HepG2 (cell line): ENCODE measurements at regions not wholly inside any gene's neighbourhood (a gene's known extent, or its start where the extent isn't known, plus 50 kb on each side); places are given as distances from the start of the nearest gene placed in this dataset.

Source experiments
- ATAC-seq: fragments of 200-7000 bp; cut with Tn5 transposase; 3 replicates; pipeline ENCODE4 v1.9.1; 2020; ENCODE audit warnings: mild to moderate bottlenecking, moderate library complexity
- BruUV-seq: library from RNA; stranded (reverse); fragments of 400-500 nt; replicated peaks from 2 replicates; lab custom pipeline; 2021; lab: Mats Ljungman, UMichigan
- CTCF ChIA-PET: fragments of 300-600 bp; formaldehyde crosslinking; extraction: SDS; loops from one replicate; lab custom pipeline; 2021; ENCODE audit warnings: low total read pairs, inconsistent platforms, low intra/inter-chr PET ratio; lab: Yijun Ruan, JAX
- POLR2A ChIA-PET: fragments of 350-600 bp; sonication (Branson Sonifier 250); formaldehyde crosslinking; loops from one replicate; lab custom pipeline; 2020; ENCODE audit warnings: antibody characterized with exemption, inconsistent platforms; lab: Yijun Ruan, JAX
- DNase-seq: peaks from one replicate; pipeline ENCODE4 v3.0.0-alpha.2; 2015; ENCODE audit warnings: low spot score
- FAIRE-seq: peaks from 3 replicates; lab custom pipeline; 2011; peaks lifted over from hg19 to GRCh38; lab: Jason Lieb, UNC
- H2AFZ ChIP-seq: one replicate; pipeline ENCODE4 v1.6.1; 2011; ENCODE audit warnings: low read length, inconsistent platforms
- H3K27ac ChIP-seq: fragments of 300-600 bp; 3 replicates; pipeline ENCODE4 v1.8.0; 2011; ENCODE audit warnings: mixed run types, mild to moderate bottlenecking, mixed read lengths, low read length, inconsistent platforms; ENCODE audit not compliant: insufficient read depth; ENCODE audit errors: extremely low read length
- H3K27me3 ChIP-seq, 2 experiments: fragments of 200-600 bp in 1 of 2; 2 replicates in 1 of 2; 3 replicates in 1 of 2; pipeline versions ENCODE4 v1.6.0 to v1.8.0; 2011; ENCODE audit warnings: low read length in 2 of 2, mild to moderate bottlenecking in 2 of 2, moderate library complexity in 2 of 2, inconsistent platforms in 1 of 2; ENCODE audit not compliant: insufficient read depth in 2 of 2, control insufficient read depth in 1 of 2
- H3K36me3 ChIP-seq, 2 experiments: fragments of 200-600 bp in 1 of 2; replicated peaks in 1 of 2; 2 replicates in 1 of 2; 3 replicates in 1 of 2; pipeline versions ENCODE4 v1.5.1 to v1.8.0; 2011; ENCODE audit warnings: low read length in 2 of 2, inconsistent platforms in 1 of 2; ENCODE audit not compliant: insufficient read depth in 2 of 2, control insufficient read depth in 1 of 2
- H3K4me1 ChIP-seq: 2 replicates; pipeline ENCODE4 v1.5.1; 2012; ENCODE audit warnings: low read length, inconsistent platforms; ENCODE audit not compliant: insufficient read depth
- H3K4me2 ChIP-seq: 2 replicates; pipeline ENCODE4 v1.6.0; 2011; ENCODE audit warnings: low read depth, low read length, inconsistent platforms
- H3K4me3 ChIP-seq, 3 experiments: fragments of 200-600 bp in 1 of 3; sonication (generic), shearing (Covaris generic) in 1 of 3; replicated peaks in 1 of 3; 2 replicates each; pipeline ENCODE4 v1.5.1; 2011 to 2016; ENCODE audit warnings: low read length in 3 of 3, inconsistent platforms in 2 of 3, low read depth in 2 of 3, mild to moderate bottlenecking in 2 of 3, control low read depth in 1 of 3, mixed read lengths in 1 of 3; ENCODE audit not compliant: insufficient read depth in 1 of 3
- H3K79me2 ChIP-seq: one replicate; pipeline ENCODE4 v1.6.1; 2011; ENCODE audit warnings: low read length, inconsistent platforms; ENCODE audit not compliant: insufficient read depth
- H3K9ac ChIP-seq: 2 replicates; pipeline ENCODE4 v1.6.0; 2011; ENCODE audit warnings: mild to moderate bottlenecking, low read depth, low read length, inconsistent platforms; ENCODE audit not compliant: insufficient read depth
- H3K9me3 ChIP-seq: 2 replicates; pipeline ENCODE4 v1.5.1; 2012; ENCODE audit warnings: mild to moderate bottlenecking, low read length
- H4K20me1 ChIP-seq: 2 replicates; pipeline ENCODE4 v1.6.0; 2011; ENCODE audit warnings: inconsistent platforms, mild to moderate bottlenecking, low read length, moderate library complexity; ENCODE audit not compliant: insufficient read depth
- ASH2L ChIP-seq: fragments of 300-600, 200-600 bp; sonication (generic); IDR thresholded peaks from 2 replicates; pipeline ENCODE4 v1.7.0; 2017; ENCODE audit warnings: low read depth, mild to moderate bottlenecking, moderate library complexity, mixed read lengths, low read length; ENCODE audit not compliant: insufficient read length
- GABPA ChIP-seq, 2 experiments: IDR thresholded peaks; 2 replicates each; pipeline ENCODE4 v1.6.1; 2011 to 2016; ENCODE audit warnings: low read depth in 2 of 2, low read length in 1 of 2, missing biosample characterization in 1 of 2, missing genetic modification characterization in 1 of 2
- KAT8 ChIP-seq: IDR thresholded peaks from 2 replicates; pipeline ENCODE4 v1.6.1; 2016; ENCODE audit warnings: missing genetic modification reagents, missing compliant biosample characterization
- MAFF ChIP-seq: IDR thresholded peaks from 2 replicates; pipeline ENCODE4 v1.6.1; 2011; ENCODE audit warnings: low read depth, low read length, improper control_type of control experiment
- POGZ ChIP-seq: sonication (generic); formaldehyde crosslinking; IDR thresholded peaks from 2 replicates; pipeline ENCODE4 v1.4.0; 2020; ENCODE audit warnings: mild to moderate bottlenecking, missing genetic modification reagents
- TP53 ChIP-seq: sonication (generic); formaldehyde crosslinking; conservative IDR thresholded peaks from 2 replicates; pipeline ENCODE4 v1.4.0; 2020; ENCODE audit warnings: missing genetic modification reagents
- ZNF446 ChIP-seq: sonication (generic); formaldehyde crosslinking; IDR thresholded peaks from 2 replicates; pipeline ENCODE4 v1.5.0; 2020; ENCODE audit warnings: mild to moderate bottlenecking, missing genetic modification reagents
- ZNF484 ChIP-seq: sonication (generic); formaldehyde crosslinking; IDR thresholded peaks from 2 replicates; pipeline ENCODE4 v1.5.1; 2020; ENCODE audit warnings: mild to moderate bottlenecking, low read depth, missing genetic modification reagents, borderline replicate concordance
- WGBS: methylation state at CpG from one replicate; pipeline ENCODE4 v1.1.6; 2017; ENCODE audit warnings: low lambda C conversion rate; 5-methylcytosine and 5-hydroxymethylcytosine counted together
- in situ Hi-C: cut with HindIII; loops from 2 replicates; pipeline ENCODE4 v1.10.0; 2017; ENCODE audit warnings: low pct_unique_long_range_greater_than_20kb; ENCODE audit not compliant: extremely low pct_ligation_motif_present
- intact Hi-C: fragments of 100-400 bp; cut with micrococcal nuclease; formaldehyde crosslinking; loops from one replicate; pipeline ENCODE4 v1.10.0; 2022; ENCODE audit not compliant: unreplicated experiment
- TF ChIP-seq, protein P1 (sequence below): sonication (generic); formaldehyde crosslinking; IDR thresholded peaks from 2 replicates; pipeline ENCODE4 v1.8.1; 2022; ENCODE audit warnings: low read depth, mild to moderate bottlenecking, missing genetic modification reagents
- TF ChIP-seq, protein P2 (sequence below): sonication (generic); formaldehyde crosslinking; IDR thresholded peaks from 2 replicates; pipeline ENCODE4 v1.8.0; 2022; ENCODE audit warnings: missing genetic modification reagents, mild to moderate bottlenecking, moderate library complexity, borderline replicate concordance
- TF ChIP-seq, protein P3 (sequence below): sonication (generic); formaldehyde crosslinking; IDR thresholded peaks from 2 replicates; pipeline ENCODE4 v1.4.0; 2020; ENCODE audit warnings: missing genetic modification reagents
- TF ChIP-seq, protein P4 (sequence below): sonication (generic); formaldehyde crosslinking; IDR thresholded peaks from 2 replicates; pipeline ENCODE4 v1.8.1; 2023; ENCODE audit warnings: mild to moderate bottlenecking, moderate library complexity, missing genetic modification reagents

DNA sequence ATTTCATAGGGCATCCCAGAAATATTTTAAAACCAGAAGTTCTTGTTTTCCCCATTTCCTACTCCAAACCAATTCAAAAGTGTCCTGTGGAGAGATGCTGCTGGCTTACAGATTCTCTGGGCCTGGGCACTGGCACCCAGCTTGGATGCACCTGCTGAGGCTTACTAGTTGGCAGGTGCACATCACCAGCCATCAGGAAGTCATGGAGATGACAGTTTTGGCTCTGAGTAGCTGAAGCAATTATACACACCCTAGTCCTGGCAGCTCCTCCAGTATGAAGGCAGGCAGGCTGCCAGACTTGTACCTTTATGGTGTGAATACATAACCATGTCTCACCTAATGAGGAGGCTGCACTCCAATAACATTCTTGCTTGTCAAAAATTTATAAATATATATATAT, 276.6 kb upstream of the GHITM start (continued):
- TF ChIP-seq, protein P1, sequence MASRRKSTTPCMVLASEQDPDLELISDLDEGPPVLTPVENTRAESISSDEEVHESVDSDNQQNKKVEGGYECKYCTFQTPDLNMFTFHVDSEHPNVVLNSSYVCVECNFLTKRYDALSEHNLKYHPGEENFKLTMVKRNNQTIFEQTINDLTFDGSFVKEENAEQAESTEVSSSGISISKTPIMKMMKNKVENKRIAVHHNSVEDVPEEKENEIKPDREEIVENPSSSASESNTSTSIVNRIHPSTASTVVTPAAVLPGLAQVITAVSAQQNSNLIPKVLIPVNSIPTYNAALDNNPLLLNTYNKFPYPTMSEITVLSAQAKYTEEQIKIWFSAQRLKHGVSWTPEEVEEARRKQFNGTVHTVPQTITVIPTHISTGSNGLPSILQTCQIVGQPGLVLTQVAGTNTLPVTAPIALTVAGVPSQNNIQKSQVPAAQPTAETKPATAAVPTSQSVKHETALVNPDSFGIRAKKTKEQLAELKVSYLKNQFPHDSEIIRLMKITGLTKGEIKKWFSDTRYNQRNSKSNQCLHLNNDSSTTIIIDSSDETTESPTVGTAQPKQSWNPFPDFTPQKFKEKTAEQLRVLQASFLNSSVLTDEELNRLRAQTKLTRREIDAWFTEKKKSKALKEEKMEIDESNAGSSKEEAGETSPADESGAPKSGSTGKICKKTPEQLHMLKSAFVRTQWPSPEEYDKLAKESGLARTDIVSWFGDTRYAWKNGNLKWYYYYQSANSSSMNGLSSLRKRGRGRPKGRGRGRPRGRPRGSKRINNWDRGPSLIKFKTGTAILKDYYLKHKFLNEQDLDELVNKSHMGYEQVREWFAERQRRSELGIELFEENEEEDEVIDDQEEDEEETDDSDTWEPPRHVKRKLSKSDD (CRISPR knock-in tag) = no peak
- TF ChIP-seq, all 625 proteins: peak for 0

DNA sequence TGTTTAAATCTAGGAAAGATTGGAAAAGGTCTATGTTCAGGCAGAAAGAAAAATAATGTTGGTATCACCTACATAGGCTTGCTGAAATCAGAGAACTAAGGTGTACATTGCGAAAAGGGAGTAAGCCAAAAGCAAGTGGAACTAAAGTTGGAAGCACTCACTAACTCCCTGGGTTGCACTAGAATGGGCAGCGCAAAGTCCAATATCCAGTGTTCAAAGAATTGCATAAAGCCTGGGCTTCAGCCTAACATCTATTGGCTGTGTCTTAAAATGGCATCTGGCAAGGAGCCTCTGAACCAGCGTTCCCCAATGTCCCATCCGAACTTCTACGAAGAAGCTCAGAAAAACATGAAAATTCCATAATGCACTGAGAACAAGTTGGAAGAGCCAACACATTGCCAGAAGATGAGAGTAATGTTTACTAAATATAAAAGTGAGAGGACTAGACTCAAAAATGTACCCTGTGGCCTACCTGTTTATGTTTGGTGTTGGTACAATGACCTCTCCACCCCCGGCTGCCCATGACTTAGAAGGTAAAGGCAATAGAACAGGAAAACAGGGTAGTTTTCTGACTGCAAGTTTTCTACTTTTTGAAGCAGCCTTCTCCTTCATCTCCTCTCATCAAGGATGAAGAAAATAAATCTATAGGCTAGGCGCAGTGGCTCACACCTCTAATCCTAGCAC, 275.9 kb upstream of the GHITM start:
- no peak for ATAC-seq
- Histone ChIP-seq H3K9me3 (no peaks in the 10 kb centered on the region), H3K27me3 (no peaks in the 10 kb centered on the region), H3K9ac (no peak overlapping the region), H3K4me2 (no peak overlapping the region), H3K27ac (no peak overlapping the region), H3K79me2 (no peaks in the 10 kb centered on the region), H4K20me1 (no peaks in the 10 kb centered on the region), H3K4me1 (no peaks in the 10 kb centered on the region), H3K4me3 (no peak overlapping the region), H2AFZ (no peak overlapping the region), H3K36me3 (no peaks in the 10 kb centered on the region)
- intact Hi-C loops = no loop called here
- WGBS = 62% methylated on average over 7 of the region's 7 CpGs
- no peak for DNase-seq
- CTCF ChIA-PET = no interaction called here
- no TSS peak for BruUV-seq
- in situ Hi-C loops = loop anchor here (25.0 kb wide), 1 partner anchor 1051 kb away; no protein-coding TSS in a partner anchor
- FAIRE-seq = no peak
- TF ChIP-seq KAT8 (CRISPR knock-in tag) (no peak), POGZ (CRISPR knock-in tag) (no peak), MAFF (no peak), GABPA (IDR thresholded peaks at IDR 0.05; ENCODE audit: low read depth, low read length) (no peak), GABPA (CRISPR knock-in tag; IDR thresholded peaks at IDR 0.05; ENCODE audit: low read depth) (no peak), ASH2L (no peak), ZNF484 (no peak), ZNF446 (CRISPR knock-in tag) (no peak), TP53 (CRISPR knock-in tag) (no peak)
- TF ChIP-seq, protein P2, sequence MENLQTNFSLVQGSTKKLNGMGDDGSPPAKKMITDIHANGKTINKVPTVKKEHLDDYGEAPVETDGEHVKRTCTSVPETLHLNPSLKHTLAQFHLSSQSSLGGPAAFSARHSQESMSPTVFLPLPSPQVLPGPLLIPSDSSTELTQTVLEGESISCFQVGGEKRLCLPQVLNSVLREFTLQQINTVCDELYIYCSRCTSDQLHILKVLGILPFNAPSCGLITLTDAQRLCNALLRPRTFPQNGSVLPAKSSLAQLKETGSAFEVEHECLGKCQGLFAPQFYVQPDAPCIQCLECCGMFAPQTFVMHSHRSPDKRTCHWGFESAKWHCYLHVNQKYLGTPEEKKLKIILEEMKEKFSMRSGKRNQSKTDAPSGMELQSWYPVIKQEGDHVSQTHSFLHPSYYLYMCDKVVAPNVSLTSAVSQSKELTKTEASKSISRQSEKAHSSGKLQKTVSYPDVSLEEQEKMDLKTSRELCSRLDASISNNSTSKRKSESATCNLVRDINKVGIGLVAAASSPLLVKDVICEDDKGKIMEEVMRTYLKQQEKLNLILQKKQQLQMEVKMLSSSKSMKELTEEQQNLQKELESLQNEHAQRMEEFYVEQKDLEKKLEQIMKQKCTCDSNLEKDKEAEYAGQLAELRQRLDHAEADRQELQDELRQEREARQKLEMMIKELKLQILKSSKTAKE (CRISPR knock-in tag) = no peak
- TF ChIP-seq, protein P3, sequence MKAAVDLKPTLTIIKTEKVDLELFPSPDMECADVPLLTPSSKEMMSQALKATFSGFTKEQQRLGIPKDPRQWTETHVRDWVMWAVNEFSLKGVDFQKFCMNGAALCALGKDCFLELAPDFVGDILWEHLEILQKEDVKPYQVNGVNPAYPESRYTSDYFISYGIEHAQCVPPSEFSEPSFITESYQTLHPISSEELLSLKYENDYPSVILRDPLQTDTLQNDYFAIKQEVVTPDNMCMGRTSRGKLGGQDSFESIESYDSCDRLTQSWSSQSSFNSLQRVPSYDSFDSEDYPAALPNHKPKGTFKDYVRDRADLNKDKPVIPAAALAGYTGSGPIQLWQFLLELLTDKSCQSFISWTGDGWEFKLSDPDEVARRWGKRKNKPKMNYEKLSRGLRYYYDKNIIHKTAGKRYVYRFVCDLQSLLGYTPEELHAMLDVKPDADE (CRISPR knock-in tag) = no peak
- TF ChIP-seq, protein P4, sequence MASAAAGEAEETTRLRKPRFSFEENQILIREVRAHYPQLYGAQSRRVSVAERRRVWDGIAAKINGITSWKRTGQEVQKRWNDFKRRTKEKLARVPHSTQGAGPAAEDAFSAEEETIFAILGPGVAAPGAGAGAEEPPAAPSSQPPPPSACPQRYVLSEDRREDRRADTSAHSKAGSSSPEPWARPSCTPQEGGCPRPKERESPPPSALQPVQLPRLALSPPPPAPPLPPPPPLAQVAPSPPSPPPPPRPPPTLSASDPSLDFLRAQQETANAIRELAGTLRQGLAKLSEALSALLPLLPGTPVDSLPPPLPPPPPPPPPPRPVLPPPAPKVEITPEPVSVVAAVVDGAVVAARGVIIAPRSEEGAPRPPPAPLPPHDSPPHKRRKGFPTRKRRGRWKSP (CRISPR knock-in tag) = no peak
- POLR2A ChIA-PET = no interaction called here
